ENCODE measurements at regions not wholly inside any gene's neighbourhood (a gene's known extent, or its start where the extent isn't known, plus 50 kb on each side); places are given as distances from the start of the nearest gene placed in this dataset.

- H3K27me3 Mint-ChIP-seq: no peaks in the 10 kb centered on the region
- no peak overlapping the region for H3K4me3 Mint-ChIP-seq (ENCODE audit: low read depth)
- H3K9me3 Mint-ChIP-seq (ENCODE audit: low read depth): no peaks in the 10 kb centered on the region
- no peak overlapping the region for H3K27ac Mint-ChIP-seq
- no peak for TF ChIP-seq CTCF (IDR thresholded peaks at IDR 0.05; ENCODE audit: unreplicated experiment)
- no peak for DNase-seq (ENCODE audit: low spot score, unreplicated experiment)
- no peaks in the 10 kb centered on the region for H3K36me3 Mint-ChIP-seq (ENCODE audit: insufficient read depth)
- no peaks in the 10 kb centered on the region for H3K4me1 Mint-ChIP-seq (ENCODE audit: low read depth)
Measured at GRCh38 chr13:61797397-61797796, 381.7 kb upstream of the PCDH20 start.

DNA sequence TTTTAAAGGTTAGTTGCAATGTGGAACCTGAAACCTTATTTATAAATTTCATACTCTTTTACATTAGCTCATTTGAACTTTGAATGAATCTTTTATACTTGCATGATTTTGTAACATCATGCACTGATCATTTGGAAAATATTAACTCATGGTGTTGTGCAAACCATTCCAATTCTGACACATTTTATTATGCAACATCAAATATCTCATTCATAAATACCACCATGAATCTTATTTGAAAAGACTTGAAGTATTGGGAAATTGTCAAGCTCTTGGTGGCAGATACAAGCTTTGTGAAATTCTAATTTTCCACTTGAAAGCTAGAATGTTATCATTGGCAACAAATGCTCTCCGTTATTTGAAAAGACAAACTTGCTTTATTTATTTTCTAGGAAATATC is 379.9 kb upstream of the PCDH20 start:
- H3K27ac Mint-ChIP-seq: no peak overlapping the region
- H3K4me3 Mint-ChIP-seq (ENCODE audit: low read depth): no peak overlapping the region
- H3K9me3 Mint-ChIP-seq (ENCODE audit: low read depth): no peaks in the 10 kb centered on the region
- no peaks in the 10 kb centered on the region for H3K4me1 Mint-ChIP-seq (ENCODE audit: low read depth)
- no peak for TF ChIP-seq CTCF (IDR thresholded peaks at IDR 0.05; ENCODE audit: unreplicated experiment)
- no peaks in the 10 kb centered on the region for H3K27me3 Mint-ChIP-seq
- no peak for DNase-seq (ENCODE audit: low spot score, unreplicated experiment)
- H3K36me3 Mint-ChIP-seq (ENCODE audit: insufficient read depth): no peaks in the 10 kb centered on the region

GRCh38 chr13:61779456-61779855 is 363.8 kb upstream of the PCDH20 start:
- H3K4me3 Mint-ChIP-seq (ENCODE audit: low read depth): no peak overlapping the region
- H3K27ac Mint-ChIP-seq: no peak overlapping the region
- H3K4me1 Mint-ChIP-seq (ENCODE audit: low read depth): no peaks in the 10 kb centered on the region
- no peaks in the 10 kb centered on the region for H3K36me3 Mint-ChIP-seq (ENCODE audit: insufficient read depth)
- H3K27me3 Mint-ChIP-seq: no peaks in the 10 kb centered on the region
- no peak for TF ChIP-seq CTCF (IDR thresholded peaks at IDR 0.05; ENCODE audit: unreplicated experiment)
- peaks cover 3% of the 10 kb centered on the region for H3K9me3 Mint-ChIP-seq (ENCODE audit: low read depth)
- DNase-seq (ENCODE audit: low spot score, unreplicated experiment): no peak

DNA sequence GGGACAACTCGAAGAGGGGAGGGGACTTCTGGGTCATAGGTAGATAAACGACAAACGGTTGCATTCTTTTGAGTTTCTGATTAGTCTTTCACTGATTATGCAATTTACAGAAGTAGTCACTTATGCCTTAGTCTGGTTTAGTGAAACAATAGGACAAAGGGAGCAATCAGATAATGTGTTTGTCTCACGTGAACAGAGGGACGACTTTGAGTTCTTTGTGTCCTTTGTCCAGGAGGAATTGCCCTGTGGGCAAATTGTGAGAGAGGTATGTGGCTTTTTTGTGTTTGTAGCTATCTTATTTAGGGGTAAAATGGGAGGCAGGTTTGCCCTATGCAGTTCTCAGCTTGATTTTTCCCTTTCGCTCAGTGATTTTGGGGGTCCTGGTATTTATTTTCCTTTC is 362.9 kb upstream of the PCDH20 start:
- DNase-seq (ENCODE audit: low spot score, unreplicated experiment): no peak
- no peak for TF ChIP-seq CTCF (IDR thresholded peaks at IDR 0.05; ENCODE audit: unreplicated experiment)
- Mint-ChIP-seq H3K4me3 (ENCODE audit: low read depth) (no peak overlapping the region), H3K36me3 (ENCODE audit: insufficient read depth) (no peaks in the 10 kb centered on the region), H3K27me3 (no peaks in the 10 kb centered on the region), H3K27ac (no peak overlapping the region), H3K9me3 (ENCODE audit: low read depth) (peaks cover 3% of the 10 kb centered on the region), H3K4me1 (ENCODE audit: low read depth) (peaks cover under 1% of the 10 kb centered on the region)

GRCh38 chr13:61777899-61778298 is 362.2 kb upstream of the PCDH20 start:
- DNase-seq (ENCODE audit: low spot score, unreplicated experiment): no peak
- no peak overlapping the region for H3K4me3 Mint-ChIP-seq (ENCODE audit: low read depth)
- no peak for TF ChIP-seq CTCF (IDR thresholded peaks at IDR 0.05; ENCODE audit: unreplicated experiment)
- peaks cover 3% of the 10 kb centered on the region for H3K9me3 Mint-ChIP-seq (ENCODE audit: low read depth)
- no peaks in the 10 kb centered on the region for H3K36me3 Mint-ChIP-seq (ENCODE audit: insufficient read depth)
- H3K27ac Mint-ChIP-seq: no peak overlapping the region
- peaks cover 4% of the 10 kb centered on the region for H3K4me1 Mint-ChIP-seq (ENCODE audit: low read depth)
- H3K27me3 Mint-ChIP-seq: no peaks in the 10 kb centered on the region
